GM19372 (cell line): ENCODE measurements at regions not wholly inside any gene's neighbourhood (a gene's known extent, or its start where the extent isn't known, plus 50 kb on each side); places are given as distances from the start of the nearest gene placed in this dataset.
A peak's percentile ranks its signal among the peaks of the same experiment; 100 is the strongest.

Experiments
- ATAC-seq: cut with Tn5 transposase; IDR thresholded peaks from one replicate; pipeline ENCODE4 v1.9.1; 2021; ENCODE audit warnings: mild to moderate bottlenecking, low read depth, moderate library complexity; ENCODE audit not compliant: unreplicated experiment

- ATAC-seq: no peak
Measured at GRCh38 chr3:182726258-182727142, 66.8 kb upstream of the ATP11B start.

GRCh38 chr3:182728238-182728637 lies 65.1 kb upstream of the ATP11B start:
- no peak for ATAC-seq

GRCh38 chr3:182729903-182730674 lies 63.2 kb upstream of the ATP11B start:
- ATAC-seq: peak; percentile 64

GRCh38 chr3:182730675-182731042 lies 62.6 kb upstream of the ATP11B start:
- ATAC-seq: peak; percentile 16

- ATAC-seq: no peak
Measured at GRCh38 chr3:182731764-182732163, 61.5 kb upstream of the ATP11B start.

GRCh38 chr3:182732232-182733015 lies 60.9 kb upstream of the ATP11B start:
- no peak for ATAC-seq

- no peak for ATAC-seq
Measured at GRCh38 chr3:182735672-182736071, 57.6 kb upstream of the ATP11B start.

GRCh38 chr3:182737825-182738224 lies 55.5 kb upstream of the ATP11B start:
- ATAC-seq: no peak

GRCh38 chr3:182738583-182739411 lies 54.5 kb upstream of the ATP11B start:
- ATAC-seq: no peak

GRCh38 chr3:182739619-182740018 lies 53.7 kb upstream of the ATP11B start:
- ATAC-seq: no peak

GRCh38 chr3:182740710-182741109 lies 52.6 kb upstream of the ATP11B start:
- ATAC-seq: no peak

GRCh38 chr3:182741214-182741613 lies 52.1 kb upstream of the ATP11B start:
- no peak for ATAC-seq
